B cell (primary cell): ENCODE measurements at regions not wholly inside any gene's neighbourhood (a gene's known extent, or its start where the extent isn't known, plus 50 kb on each side); places are given as distances from the start of the nearest gene placed in this dataset.

Source experiments
- EZH2 ChIP-seq: IDR thresholded peaks from 2 replicates; pipeline ENCODE4 v1.6.1; 2012; ENCODE audit warnings: borderline replicate concordance, low read depth, mild to moderate bottlenecking, moderate library complexity, low read length; ENCODE audit not compliant: insufficient read depth, poor library complexity, severe bottlenecking
- TF ChIP-seq, protein P1 (sequence below): fragments of 200-600 bp; IDR thresholded peaks from one replicate; pipeline ENCODE4 v1.8.0; 2022; ENCODE audit warnings: antibody characterized with exemption, mild to moderate bottlenecking

DNA sequence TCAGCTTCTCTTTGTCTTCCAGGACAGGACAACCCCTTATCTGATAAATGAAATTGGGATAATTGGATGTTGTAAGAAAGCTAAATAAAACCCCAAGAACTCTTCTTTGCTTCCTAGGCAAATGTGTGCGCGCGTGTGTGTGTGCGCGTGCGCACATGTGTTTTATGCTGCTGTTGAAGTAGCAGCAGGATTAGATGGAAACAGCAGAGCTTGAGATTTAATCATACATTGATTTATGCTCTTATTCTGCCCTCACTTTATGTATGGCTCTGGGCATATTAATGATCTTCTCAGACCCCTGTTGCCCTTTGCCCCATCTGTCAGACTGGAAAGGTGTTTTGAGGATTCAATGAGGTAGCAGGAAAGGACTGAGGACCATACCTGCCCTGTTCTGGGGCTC lies 324.0 kb upstream of the MAP3K7 start:
- no peak for TF ChIP-seq EZH2
- TF ChIP-seq, protein P1, sequence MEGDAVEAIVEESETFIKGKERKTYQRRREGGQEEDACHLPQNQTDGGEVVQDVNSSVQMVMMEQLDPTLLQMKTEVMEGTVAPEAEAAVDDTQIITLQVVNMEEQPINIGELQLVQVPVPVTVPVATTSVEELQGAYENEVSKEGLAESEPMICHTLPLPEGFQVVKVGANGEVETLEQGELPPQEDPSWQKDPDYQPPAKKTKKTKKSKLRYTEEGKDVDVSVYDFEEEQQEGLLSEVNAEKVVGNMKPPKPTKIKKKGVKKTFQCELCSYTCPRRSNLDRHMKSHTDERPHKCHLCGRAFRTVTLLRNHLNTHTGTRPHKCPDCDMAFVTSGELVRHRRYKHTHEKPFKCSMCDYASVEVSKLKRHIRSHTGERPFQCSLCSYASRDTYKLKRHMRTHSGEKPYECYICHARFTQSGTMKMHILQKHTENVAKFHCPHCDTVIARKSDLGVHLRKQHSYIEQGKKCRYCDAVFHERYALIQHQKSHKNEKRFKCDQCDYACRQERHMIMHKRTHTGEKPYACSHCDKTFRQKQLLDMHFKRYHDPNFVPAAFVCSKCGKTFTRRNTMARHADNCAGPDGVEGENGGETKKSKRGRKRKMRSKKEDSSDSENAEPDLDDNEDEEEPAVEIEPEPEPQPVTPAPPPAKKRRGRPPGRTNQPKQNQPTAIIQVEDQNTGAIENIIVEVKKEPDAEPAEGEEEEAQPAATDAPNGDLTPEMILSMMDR: no peak
